ENCODE measurements at regions not wholly inside any gene's neighbourhood (a gene's known extent, or its start where the extent isn't known, plus 50 kb on each side); places are given as distances from the start of the nearest gene placed in this dataset.

DNA sequence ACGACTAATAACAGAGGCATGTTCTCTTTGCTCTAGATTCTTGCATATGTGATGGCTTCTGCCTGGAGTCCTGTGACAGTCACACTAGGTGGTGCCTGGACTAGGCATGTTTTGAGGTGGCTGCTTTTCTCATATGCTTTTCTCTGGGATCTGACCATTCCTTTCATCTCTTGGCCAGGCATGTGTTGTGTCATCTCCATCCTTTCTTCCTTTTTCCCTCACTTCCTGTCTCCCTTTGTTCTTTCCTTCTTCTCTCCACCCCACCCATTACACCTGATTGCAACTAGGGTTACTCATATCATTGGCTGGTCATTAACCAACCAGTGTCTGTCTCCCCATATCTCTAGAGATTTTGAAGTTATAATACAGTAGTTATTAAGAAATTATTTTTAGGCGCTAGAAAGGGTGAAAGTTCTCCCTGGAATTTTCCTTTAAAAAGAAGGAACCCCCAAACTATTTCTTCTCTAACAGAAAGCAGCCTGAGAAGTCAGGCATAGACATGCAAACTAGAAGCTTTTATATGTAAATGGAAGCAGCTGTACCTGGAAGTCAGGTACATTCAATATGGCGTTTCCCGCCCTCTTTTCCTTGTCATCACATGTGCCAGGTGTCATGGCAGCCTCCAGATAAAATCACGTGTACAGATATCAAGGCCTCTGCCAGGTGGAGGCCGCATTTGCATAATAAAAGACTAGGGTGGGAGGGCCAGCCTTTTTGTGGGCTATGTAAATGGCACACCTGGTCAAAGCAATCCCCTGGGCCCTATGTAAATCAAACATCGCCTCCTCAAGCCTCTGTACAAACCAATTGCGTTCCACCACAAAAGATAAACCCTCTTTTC is 220.4 kb upstream of the MEX3C start:
- Histone ChIP-seq H3K9me3 (ENCODE audit: control insufficient read depth, insufficient read depth, low read length) (no peaks in the 10 kb centered on the region), H3K27ac (ENCODE audit: low read depth, low read length) (no peak overlapping the region), H3K9me2 (replicated peaks; ENCODE audit: control insufficient read depth, low read length) (no peaks in the 10 kb centered on the region), H3K36me3 (ENCODE audit: control insufficient read depth, low read length) (no peaks in the 10 kb centered on the region), H3K79me2 (ENCODE audit: control insufficient read depth, low read length) (no peaks in the 10 kb centered on the region), H3F3A (ENCODE audit: control insufficient read depth, insufficient read depth) (no peaks in the 10 kb centered on the region), H3K4me3 (ENCODE audit: low read length) (no peak overlapping the region), H4K20me1 (ENCODE audit: control insufficient read depth, insufficient read depth, low read depth, low read length) (no peaks in the 10 kb centered on the region), H3K27me3 (ENCODE audit: control insufficient read depth, low read length) (no peaks in the 10 kb centered on the region), H3K4me2 (ENCODE audit: low read length) (peak overlapping the region; percentile 18; the same call in 1 of the 2 replicates), H3K4me1 (ENCODE audit: control insufficient read depth, low read length) (peaks cover 4% of the 10 kb centered on the region)
- TF ChIP-seq EZH2phosphoT487 (IDR thresholded peaks at IDR 0.05; ENCODE audit: borderline replicate concordance, low read length) (no peak), CTCF (IDR thresholded peaks at IDR 0.05; ENCODE audit: low read depth, low read length, poor library complexity, severe bottlenecking) (no peak)

DNA sequence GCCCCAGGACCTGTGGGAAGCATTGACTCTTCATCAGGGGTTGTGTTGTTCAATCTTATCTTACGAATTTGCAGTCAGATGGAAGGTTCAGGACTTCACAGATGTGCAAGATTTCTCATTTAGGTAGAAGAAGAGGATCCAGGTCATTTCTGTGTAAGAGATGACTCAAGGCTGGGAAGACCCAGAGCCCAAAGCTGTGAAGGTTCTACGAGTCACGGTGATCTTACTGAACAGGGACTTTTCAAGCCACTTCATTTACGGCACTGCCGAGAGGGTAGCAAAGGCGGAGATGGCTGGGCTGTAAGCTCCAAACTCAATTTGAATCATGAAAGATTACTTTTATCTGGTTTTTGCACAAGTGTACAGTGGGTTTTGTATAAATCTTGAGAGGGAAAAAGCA is 228.0 kb upstream of the MEX3C start:
- no peaks in the 10 kb centered on the region for H3K36me3 ChIP-seq (ENCODE audit: control insufficient read depth, low read length)
- no peaks in the 10 kb centered on the region for H3K4me1 ChIP-seq (ENCODE audit: control insufficient read depth, low read length)
- no peaks in the 10 kb centered on the region for H4K20me1 ChIP-seq (ENCODE audit: control insufficient read depth, insufficient read depth, low read depth, low read length)
- no peaks in the 10 kb centered on the region for H3F3A ChIP-seq (ENCODE audit: control insufficient read depth, insufficient read depth)
- no peak overlapping the region for H3K4me2 ChIP-seq (ENCODE audit: low read length)
- TF ChIP-seq CTCF (IDR thresholded peaks at IDR 0.05; ENCODE audit: low read depth, low read length, poor library complexity, severe bottlenecking), result no peak
- no peak for TF ChIP-seq EZH2phosphoT487 (IDR thresholded peaks at IDR 0.05; ENCODE audit: borderline replicate concordance, low read length)
- no peaks in the 10 kb centered on the region for H3K9me2 ChIP-seq (replicated peaks; ENCODE audit: control insufficient read depth, low read length)
- no peaks in the 10 kb centered on the region for H3K79me2 ChIP-seq (ENCODE audit: control insufficient read depth, low read length)
- no peak overlapping the region for H3K4me3 ChIP-seq (ENCODE audit: low read length)
- no peak overlapping the region for H3K27ac ChIP-seq (ENCODE audit: low read depth, low read length)
- no peaks in the 10 kb centered on the region for H3K9me3 ChIP-seq (ENCODE audit: control insufficient read depth, insufficient read depth, low read length)
- peaks cover 3% of the 10 kb centered on the region; the same call in 1 of the 2 replicates for H3K27me3 ChIP-seq (ENCODE audit: control insufficient read depth, low read length)

GRCh38 chr18:51425889-51426288 is 228.4 kb upstream of the MEX3C start:
- H4K20me1 ChIP-seq (ENCODE audit: control insufficient read depth, insufficient read depth, low read depth, low read length), result no peaks in the 10 kb centered on the region
- H3K27me3 ChIP-seq (ENCODE audit: control insufficient read depth, low read length), result peaks cover 3% of the 10 kb centered on the region; the same call in 1 of the 2 replicates
- no peak overlapping the region for H3K4me3 ChIP-seq (ENCODE audit: low read length)
- no peaks in the 10 kb centered on the region for H3K9me3 ChIP-seq (ENCODE audit: control insufficient read depth, insufficient read depth, low read length)
- H3K27ac ChIP-seq (ENCODE audit: low read depth, low read length), result no peak overlapping the region
- no peaks in the 10 kb centered on the region for H3F3A ChIP-seq (ENCODE audit: control insufficient read depth, insufficient read depth)
- H3K9me2 ChIP-seq (replicated peaks; ENCODE audit: control insufficient read depth, low read length), result no peaks in the 10 kb centered on the region
- no peaks in the 10 kb centered on the region for H3K36me3 ChIP-seq (ENCODE audit: control insufficient read depth, low read length)
- H3K79me2 ChIP-seq (ENCODE audit: control insufficient read depth, low read length), result no peaks in the 10 kb centered on the region
- no peak overlapping the region for H3K4me2 ChIP-seq (ENCODE audit: low read length)
- TF ChIP-seq EZH2phosphoT487 (IDR thresholded peaks at IDR 0.05; ENCODE audit: borderline replicate concordance, low read length), result no peak
- no peak for TF ChIP-seq CTCF (IDR thresholded peaks at IDR 0.05; ENCODE audit: low read depth, low read length, poor library complexity, severe bottlenecking)
- H3K4me1 ChIP-seq (ENCODE audit: control insufficient read depth, low read length), result no peaks in the 10 kb centered on the region

All from DOHH2 (cell line).